ENCODE measurements at regions not wholly inside any gene's neighbourhood (a gene's known extent, or its start where the extent isn't known, plus 50 kb on each side); places are given as distances from the start of the nearest gene placed in this dataset.

DNA sequence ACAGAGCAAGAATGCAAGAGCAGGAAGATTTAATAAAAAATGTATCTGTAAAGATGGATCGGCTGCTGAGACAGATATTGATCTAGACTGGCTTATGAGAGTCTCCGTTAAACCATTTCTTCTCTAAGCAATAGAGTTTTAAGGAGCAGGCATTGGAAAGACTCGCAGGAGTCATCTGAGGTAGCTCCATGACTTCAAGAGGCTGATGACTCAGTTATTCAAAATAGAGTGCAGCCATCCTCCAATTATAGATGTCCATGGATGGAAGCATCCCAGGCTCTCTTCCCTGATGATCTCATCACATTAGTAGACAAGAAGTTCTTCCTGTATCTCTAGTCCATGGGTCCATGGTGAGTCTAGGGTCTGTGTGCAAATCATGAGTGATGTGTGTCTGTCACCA, 638.3 kb upstream of the TMEM132C start:
- DNase-seq (ENCODE audit: low spot score), result peak; percentile 40

DNA sequence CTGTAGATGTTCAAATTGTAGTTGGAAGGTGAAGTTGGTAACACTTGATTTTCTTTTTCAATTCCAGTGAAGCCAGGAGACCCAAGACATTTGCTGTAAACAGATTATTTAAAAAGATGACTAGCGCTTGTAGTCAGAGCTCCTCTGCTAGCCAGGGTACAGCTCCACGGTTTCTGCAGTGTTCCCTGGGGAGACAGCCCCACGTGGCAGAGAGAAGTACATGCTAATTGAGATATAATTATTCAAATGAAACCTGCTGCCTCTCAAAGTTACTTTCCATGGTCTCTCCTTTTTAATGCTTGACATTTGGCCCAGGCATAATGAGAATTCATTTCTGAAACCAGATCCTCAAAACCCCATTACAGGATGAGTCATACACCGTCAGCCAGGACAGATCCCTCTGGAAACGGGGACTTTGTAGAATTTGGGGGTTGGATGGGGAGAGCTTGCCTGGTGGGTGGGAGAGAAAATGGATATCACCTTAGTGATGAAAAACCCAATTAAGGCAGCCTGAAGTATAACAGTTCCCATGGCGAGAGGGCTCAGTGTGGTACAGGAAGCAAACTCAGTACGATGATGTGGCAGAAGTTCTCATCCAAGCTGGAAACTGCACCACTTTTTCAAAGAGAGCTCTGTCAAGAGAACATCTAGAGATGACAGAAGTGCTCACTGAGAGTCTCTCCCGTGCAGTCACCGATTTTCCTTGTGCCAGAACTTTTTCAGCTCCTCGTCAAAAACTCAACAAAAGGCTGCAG, 637.7 kb upstream of the TMEM132C start:
- DNase-seq (ENCODE audit: low spot score), result no peak

DNA sequence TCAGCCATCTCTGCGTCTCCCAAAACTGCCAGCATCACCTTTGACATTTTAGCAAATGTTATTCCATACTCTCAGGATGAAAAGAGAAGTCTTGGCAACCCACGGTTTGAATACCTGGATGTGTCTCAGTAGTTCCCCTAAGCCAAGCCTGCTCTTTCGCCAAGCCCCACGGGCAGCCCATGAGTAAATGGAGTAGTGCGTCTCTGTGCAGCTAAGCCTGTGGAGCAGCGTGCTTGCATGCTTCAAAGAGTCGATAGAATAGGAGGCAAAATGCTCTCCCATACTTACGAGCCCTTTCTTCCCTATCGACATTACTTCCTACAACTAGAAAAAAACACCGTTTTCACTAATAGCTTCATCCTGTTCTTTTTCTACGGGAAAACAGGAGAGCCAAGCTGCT, 634.5 kb upstream of the TMEM132C start:
- no peak for DNase-seq (ENCODE audit: low spot score)

- no peak for DNase-seq (ENCODE audit: low spot score)
These were observed 631.1 kb upstream of the TMEM132C start for GRCh38 chr12:127635838-127636237.

- no peak for DNase-seq (ENCODE audit: low spot score)
These were observed 630.1 kb upstream of the TMEM132C start for GRCh38 chr12:127636882-127637281.

DNA sequence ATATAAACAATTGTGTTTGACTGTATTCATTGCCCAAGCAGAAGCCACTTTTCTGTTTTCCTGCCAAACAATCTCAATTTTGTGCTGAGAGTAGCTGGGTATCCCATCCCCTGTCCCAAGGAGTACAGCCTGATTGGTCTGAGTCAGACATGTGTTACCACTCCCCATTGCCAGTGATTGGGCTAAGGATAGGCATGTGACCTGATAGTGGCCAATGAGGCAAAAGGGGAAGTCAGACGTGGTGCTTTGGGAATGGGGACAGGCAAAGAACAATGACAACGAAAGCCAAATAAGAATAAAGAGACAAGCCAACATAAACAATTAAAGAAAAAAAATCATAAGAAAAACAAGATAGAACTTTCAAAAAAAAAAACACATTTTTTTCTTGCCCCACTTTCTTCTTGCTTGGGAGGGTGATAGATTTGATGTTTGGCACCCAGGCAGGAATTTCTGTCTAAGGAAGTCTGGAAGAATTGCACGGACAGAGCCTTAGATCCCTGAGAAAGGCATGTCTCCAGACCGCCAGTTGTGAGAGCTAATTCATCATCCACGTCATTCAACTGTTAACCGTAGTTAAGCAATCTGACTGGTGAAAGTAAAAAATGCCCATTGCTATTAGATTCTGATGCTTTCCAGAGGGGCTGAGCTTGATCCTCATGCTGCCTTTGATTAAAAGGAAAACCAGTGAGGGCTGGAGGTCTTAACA, 626.6 kb upstream of the TMEM132C start:
- peak; percentile 47 for DNase-seq (ENCODE audit: low spot score)

- no peak for DNase-seq (ENCODE audit: low spot score)
These were observed 624.8 kb upstream of the TMEM132C start for GRCh38 chr12:127642208-127642607.

- DNase-seq (ENCODE audit: low spot score), result no peak
These were observed 618.6 kb upstream of the TMEM132C start for GRCh38 chr12:127648321-127648720.

GRCh38 chr12:127649961-127650360, 617.0 kb upstream of the TMEM132C start:
- no peak for DNase-seq (ENCODE audit: low spot score)

- DNase-seq (ENCODE audit: low spot score), result no peak
These were observed 616.3 kb upstream of the TMEM132C start for GRCh38 chr12:127650626-127651025.

DNA sequence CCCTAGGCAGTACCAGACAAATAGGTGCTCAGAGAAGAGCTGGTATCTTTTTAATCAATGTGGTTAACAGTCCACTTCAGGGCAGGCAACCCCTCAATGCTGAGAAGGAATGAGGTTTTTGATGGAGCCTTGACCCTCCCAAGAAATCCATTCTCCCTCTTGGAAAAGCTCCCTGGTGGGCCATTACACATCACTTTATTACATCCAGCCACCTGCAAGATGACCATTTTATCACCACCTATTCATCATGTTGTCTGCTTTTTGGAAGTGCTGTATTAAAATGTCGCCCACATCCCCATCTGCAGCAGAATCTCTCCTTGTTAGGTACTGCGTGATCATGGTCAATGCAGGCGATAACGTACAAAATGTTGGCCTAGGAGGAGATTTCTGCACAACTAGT, 614.7 kb upstream of the TMEM132C start:
- no peak for DNase-seq (ENCODE audit: low spot score)

GRCh38 chr12:127654383-127654985, 612.5 kb upstream of the TMEM132C start:
- DNase-seq (ENCODE audit: low spot score), result no peak

DNA sequence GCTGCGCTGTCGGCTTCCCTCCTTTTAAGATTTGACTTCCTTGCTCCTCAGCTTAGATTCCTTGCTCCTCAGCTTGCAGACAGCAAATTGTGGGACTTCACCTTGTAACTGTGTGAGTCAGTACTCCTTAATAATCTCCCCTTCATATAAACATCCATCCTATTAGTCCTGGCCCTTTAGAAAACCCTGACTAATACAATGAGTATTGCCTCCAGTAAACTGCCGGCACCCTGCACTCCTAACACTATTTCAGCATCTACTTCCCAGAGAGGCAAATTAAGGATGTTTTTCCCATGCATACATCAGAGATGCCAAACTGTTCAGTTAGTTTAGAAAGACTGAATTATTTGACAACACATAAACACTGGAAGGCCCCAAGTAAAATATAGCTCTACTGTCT, 611.3 kb upstream of the TMEM132C start:
- DNase-seq (ENCODE audit: low spot score), result peak; percentile 75

DNA sequence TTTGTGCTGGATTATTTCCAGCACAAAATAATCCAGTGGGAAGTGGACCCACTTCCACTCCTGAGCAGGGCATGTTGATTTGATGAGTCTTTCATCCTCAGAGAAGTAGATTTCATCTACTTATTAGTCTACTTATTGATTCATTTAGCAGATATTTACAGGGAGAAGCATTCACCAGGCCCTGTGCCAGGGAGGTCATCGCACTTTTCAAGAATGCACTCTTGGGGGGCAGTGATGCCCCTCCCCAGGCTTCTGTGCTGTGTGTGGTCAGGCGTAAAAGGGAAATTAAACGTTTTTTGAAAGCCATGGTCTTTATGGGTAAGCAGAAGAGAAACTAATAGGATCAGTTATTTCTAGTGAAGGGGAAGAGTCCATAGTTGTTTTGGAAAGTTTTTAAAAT, 610.7 kb upstream of the TMEM132C start:
- DNase-seq (ENCODE audit: low spot score), result no peak

- peak; percentile 26 for DNase-seq (ENCODE audit: low spot score)
These were observed 609.9 kb upstream of the TMEM132C start for GRCh38 chr12:127657036-127657435.

DNA sequence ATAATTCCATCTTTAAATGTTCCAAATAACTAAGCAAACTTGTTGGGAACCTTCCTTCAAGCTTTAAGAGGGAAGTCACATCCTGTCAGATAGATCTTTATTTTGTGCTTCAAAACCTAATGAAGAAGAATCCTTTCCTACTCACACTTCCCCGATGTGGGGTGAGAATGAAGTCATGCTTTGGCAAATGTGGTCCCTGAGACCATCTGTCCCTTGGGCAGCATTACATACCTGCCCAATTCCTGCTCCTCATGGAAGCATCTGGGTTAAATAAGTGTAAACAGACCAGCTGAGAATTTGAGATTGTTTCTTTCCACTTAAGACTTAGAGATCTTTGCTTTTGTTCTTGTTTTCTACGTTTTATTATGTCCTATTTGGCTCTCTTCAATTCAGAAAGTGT, 606.0 kb upstream of the TMEM132C start:
- DNase-seq (ENCODE audit: low spot score), result no peak

GRCh38 chr12:127663716-127664115, 603.3 kb upstream of the TMEM132C start:
- no peak for DNase-seq (ENCODE audit: low spot score)

GRCh38 chr12:127664901-127665300, 602.1 kb upstream of the TMEM132C start:
- DNase-seq (ENCODE audit: low spot score), result no peak

- no peak for DNase-seq (ENCODE audit: low spot score)
These were observed 599.8 kb upstream of the TMEM132C start for GRCh38 chr12:127667131-127667685.

DNA sequence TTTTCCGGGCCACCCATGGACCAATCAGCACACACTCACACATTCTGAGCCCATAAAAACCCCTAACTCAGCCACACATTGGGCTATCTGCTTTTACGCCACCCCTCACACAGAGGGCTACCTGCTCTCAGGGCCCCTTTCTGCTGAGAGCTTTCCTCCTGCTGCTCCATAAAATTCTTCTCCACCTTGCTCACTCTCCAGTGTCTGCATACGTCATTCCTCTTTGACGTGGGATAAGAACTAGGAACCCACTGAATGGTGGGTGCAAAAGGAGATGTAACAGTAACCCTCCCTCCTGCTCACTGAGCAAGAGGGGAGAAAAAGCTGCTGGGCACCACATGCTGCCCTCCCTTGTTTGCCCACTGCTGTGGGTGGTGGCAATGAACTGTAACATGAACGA, 596.7 kb upstream of the TMEM132C start:
- no peak for DNase-seq (ENCODE audit: low spot score)

- DNase-seq (ENCODE audit: low spot score), result no peak
These were observed 596.2 kb upstream of the TMEM132C start for GRCh38 chr12:127670796-127671195.

GRCh38 chr12:127675936-127676335, 591.0 kb upstream of the TMEM132C start:
- DNase-seq (ENCODE audit: low spot score), result no peak

- peak; percentile 82 for DNase-seq (ENCODE audit: low spot score)
These were observed 589.3 kb upstream of the TMEM132C start for GRCh38 chr12:127677537-127678131.

Data from AG08396 (cell line).